HG03354 (cell line): ENCODE measurements at regions not wholly inside any gene's neighbourhood (a gene's known extent, or its start where the extent isn't known, plus 50 kb on each side); places are given as distances from the start of the nearest gene placed in this dataset.

Experiments
- ATAC-seq: cut with Tn5 transposase; IDR thresholded peaks from one replicate; pipeline ENCODE4 v1.9.1; 2021; ENCODE audit warnings: mild to moderate bottlenecking; ENCODE audit not compliant: unreplicated experiment, poor library complexity, severe bottlenecking

GRCh38 chr20:24738058-24738775, 210.9 kb upstream of the CST7 start:
- ATAC-seq: no peak

- no peak for ATAC-seq
Measured at GRCh38 chr20:24738981-24739633, 210.0 kb upstream of the CST7 start.

GRCh38 chr20:24739746-24740145, 209.3 kb upstream of the CST7 start:
- ATAC-seq: no peak

GRCh38 chr20:24741493-24742072, 207.5 kb upstream of the CST7 start:
- no peak for ATAC-seq

GRCh38 chr20:24742436-24742835, 206.6 kb upstream of the CST7 start:
- no peak for ATAC-seq

- ATAC-seq: no peak
Measured at GRCh38 chr20:24742989-24743388, 206.1 kb upstream of the CST7 start.

- ATAC-seq: no peak
Measured at GRCh38 chr20:24743641-24744040, 205.4 kb upstream of the CST7 start.

- ATAC-seq: no peak
Measured at GRCh38 chr20:24744747-24745146, 204.3 kb upstream of the CST7 start.

- ATAC-seq: no peak
Measured at GRCh38 chr20:24745206-24745605, 203.9 kb upstream of the CST7 start.

GRCh38 chr20:24745617-24746350, 203.3 kb upstream of the CST7 start:
- ATAC-seq: no peak

GRCh38 chr20:24746351-24746685, 202.8 kb upstream of the CST7 start:
- ATAC-seq: no peak

GRCh38 chr20:24747010-24747712, 201.9 kb upstream of the CST7 start:
- ATAC-seq: no peak

GRCh38 chr20:24747881-24748595, 201.0 kb upstream of the CST7 start:
- no peak for ATAC-seq

- ATAC-seq: no peak
Measured at GRCh38 chr20:24751551-24751950, 197.5 kb upstream of the CST7 start.

- ATAC-seq: no peak
Measured at GRCh38 chr20:24752612-24753011, 196.5 kb upstream of the CST7 start.

- no peak for ATAC-seq
Measured at GRCh38 chr20:24753130-24753529, 195.9 kb upstream of the CST7 start.

GRCh38 chr20:24754691-24755090, 194.4 kb upstream of the CST7 start:
- ATAC-seq: no peak

- ATAC-seq: no peak
Measured at GRCh38 chr20:24755411-24755922, 193.6 kb upstream of the CST7 start.

GRCh38 chr20:24756292-24757025, 192.6 kb upstream of the CST7 start:
- ATAC-seq: no peak
